ENCODE measurements at regions not wholly inside any gene's neighbourhood (a gene's known extent, or its start where the extent isn't known, plus 50 kb on each side); places are given as distances from the start of the nearest gene placed in this dataset.

DNA sequence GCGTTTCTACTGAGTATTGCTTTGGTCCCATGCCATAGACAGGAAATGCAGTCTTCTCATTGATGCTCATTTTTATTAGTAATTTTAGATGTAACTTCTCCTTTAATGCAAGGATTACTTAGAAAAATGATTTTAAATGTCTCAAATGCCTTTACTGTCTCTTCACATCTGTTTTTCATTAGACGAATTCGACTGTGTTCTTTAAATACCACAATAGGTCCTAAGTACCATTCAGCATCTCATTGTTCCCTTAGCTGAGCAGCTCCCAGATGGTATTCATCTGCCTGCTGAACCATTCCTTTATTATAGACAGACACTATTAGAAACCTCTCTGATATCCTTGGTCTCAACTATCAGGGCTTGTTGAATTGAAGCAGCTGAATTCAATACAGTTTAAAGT is 113.6 kb downstream of the LSMEM1 start:
- DNase-seq: no peak
- no peak overlapping the region for H3K4me3 ChIP-seq
- H3K27me3 ChIP-seq: no peaks in the 10 kb centered on the region
- intact Hi-C loops (cut with DNase I): no loop called here
- H3K27ac ChIP-seq: no peak overlapping the region
- no peaks in the 10 kb centered on the region for H3K9me3 ChIP-seq
- H3K4me1 ChIP-seq: peaks cover 0 to 39% (median 15%) of the 10 kb centered on the region in 4 donors
- 79 to 87% methylated on average over 3 of the region's 3 CpGs for WGBS, 2 donors
- TF ChIP-seq EP300 (IDR thresholded peaks at IDR 0.05) (no peak), POLR2AphosphoS5 (IDR thresholded peaks at IDR 0.05) (no peak), POLR2A (IDR thresholded peaks at IDR 0.05) (no peak)
- TF ChIP-seq, protein P1, sequence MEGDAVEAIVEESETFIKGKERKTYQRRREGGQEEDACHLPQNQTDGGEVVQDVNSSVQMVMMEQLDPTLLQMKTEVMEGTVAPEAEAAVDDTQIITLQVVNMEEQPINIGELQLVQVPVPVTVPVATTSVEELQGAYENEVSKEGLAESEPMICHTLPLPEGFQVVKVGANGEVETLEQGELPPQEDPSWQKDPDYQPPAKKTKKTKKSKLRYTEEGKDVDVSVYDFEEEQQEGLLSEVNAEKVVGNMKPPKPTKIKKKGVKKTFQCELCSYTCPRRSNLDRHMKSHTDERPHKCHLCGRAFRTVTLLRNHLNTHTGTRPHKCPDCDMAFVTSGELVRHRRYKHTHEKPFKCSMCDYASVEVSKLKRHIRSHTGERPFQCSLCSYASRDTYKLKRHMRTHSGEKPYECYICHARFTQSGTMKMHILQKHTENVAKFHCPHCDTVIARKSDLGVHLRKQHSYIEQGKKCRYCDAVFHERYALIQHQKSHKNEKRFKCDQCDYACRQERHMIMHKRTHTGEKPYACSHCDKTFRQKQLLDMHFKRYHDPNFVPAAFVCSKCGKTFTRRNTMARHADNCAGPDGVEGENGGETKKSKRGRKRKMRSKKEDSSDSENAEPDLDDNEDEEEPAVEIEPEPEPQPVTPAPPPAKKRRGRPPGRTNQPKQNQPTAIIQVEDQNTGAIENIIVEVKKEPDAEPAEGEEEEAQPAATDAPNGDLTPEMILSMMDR (IDR thresholded peaks at IDR 0.05): no peak
- H3K36me3 ChIP-seq: no peaks in the 10 kb centered on the region

DNA sequence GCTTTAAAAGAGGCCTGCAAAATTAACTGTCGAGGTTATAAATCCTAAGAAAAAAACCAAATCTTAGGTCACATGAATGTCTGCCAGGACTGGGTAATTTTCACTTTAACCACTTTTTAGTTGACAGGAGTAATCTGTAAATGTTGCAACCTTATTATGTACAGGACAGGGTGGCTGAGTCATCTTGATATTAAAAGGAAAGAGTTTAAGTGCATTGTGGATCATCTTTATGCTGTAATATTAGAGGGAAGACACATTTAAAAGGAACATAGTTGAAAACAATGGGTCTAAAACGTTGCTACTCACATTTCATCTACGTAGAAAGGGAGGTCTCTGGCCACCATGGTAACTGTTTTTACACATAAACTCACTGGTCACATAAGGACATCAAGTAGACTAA is 115.5 kb downstream of the LSMEM1 start:
- TF ChIP-seq EP300 (IDR thresholded peaks at IDR 0.05) (peak; percentile 33 to 88 (median 63)), POLR2AphosphoS5 (IDR thresholded peaks at IDR 0.05) (peak; percentile 80 to 93 (median 88))
- TF ChIP-seq, protein P1 (IDR thresholded peaks at IDR 0.05): no peak
- H3K4me1 ChIP-seq: peaks cover 0 to 39% (median 15%) of the 10 kb centered on the region in 4 donors
- intact Hi-C loops (cut with DNase I): no loop called here
- peak overlapping the region in 2 of 4 donors; percentile 36 to 50 for H3K27ac ChIP-seq
- H3K9me3 ChIP-seq: no peaks in the 10 kb centered on the region
- H3K4me3 ChIP-seq: no peak overlapping the region
- H3K36me3 ChIP-seq: no peaks in the 10 kb centered on the region
- 64 to 78% methylated on average over 3 of the region's 3 CpGs for WGBS, 2 donors
- no peaks in the 10 kb centered on the region for H3K27me3 ChIP-seq
- DNase-seq: no peak

DNA sequence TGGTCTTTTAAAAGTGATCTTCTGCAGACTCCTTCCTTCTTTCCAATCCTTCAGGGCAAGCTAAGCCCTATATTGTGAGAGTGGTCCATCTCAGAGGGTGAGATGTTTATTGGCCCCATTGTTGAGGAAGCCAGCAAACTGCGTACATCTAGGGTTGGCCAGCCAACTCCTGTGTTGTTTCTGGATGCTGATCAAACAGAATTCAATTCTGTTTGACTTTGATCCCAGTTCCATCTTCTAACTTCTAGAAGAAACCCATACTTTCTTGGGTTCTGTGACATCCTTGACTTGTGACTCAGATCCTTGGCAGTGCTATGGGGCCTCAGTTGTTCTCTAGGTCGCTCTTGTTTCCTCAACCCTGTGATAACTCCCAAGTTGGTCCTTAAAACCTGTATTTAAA is 116.2 kb downstream of the LSMEM1 start:
- Histone ChIP-seq H3K4me1 (peaks cover 0 to 39% (median 15%) of the 10 kb centered on the region in 4 donors), H3K36me3 (no peaks in the 10 kb centered on the region), H3K27me3 (no peaks in the 10 kb centered on the region), H3K27ac (peak overlapping the region in 2 of 4 donors; percentile 36 to 50), H3K4me3 (no peak overlapping the region), H3K9me3 (no peaks in the 10 kb centered on the region)
- intact Hi-C loops (cut with DNase I): no loop called here
- TF ChIP-seq POLR2AphosphoS5 (IDR thresholded peaks at IDR 0.05) (peak in 2 of 4 donors; percentile 9 to 34), POLR2A (IDR thresholded peaks at IDR 0.05) (no peak), EP300 (IDR thresholded peaks at IDR 0.05) (peak in 1 of 4 donors; percentile 8)
- TF ChIP-seq, protein P1 (IDR thresholded peaks at IDR 0.05): no peak
- DNase-seq: no peak
- 77 to 81% methylated on average over 2 of the region's 2 CpGs for WGBS, 2 donors

DNA sequence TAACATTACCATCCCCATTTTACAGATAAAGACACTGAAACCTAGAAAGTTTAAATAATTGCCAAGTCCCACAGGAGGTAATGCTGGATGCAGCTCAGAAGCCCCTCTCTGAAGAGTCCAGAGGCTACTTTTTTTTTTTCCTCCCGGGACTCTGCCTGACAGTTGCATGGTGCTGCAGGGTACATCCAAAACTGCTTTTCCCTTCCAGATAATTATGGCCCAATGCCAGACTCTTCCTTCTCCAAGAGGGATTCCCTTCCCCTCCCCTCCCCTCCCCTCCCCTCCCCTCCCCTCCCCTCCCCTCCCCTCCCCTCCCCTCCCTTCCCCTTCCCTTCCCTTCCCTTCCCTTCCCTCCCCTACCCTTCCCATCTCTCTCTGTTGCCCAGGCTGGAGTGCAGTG is 122.9 kb downstream of the LSMEM1 start:
- no peaks in the 10 kb centered on the region for H3K27me3 ChIP-seq
- H3K9me3 ChIP-seq: no peaks in the 10 kb centered on the region
- intact Hi-C loops (cut with DNase I): no loop called here
- TF ChIP-seq, protein P1 (IDR thresholded peaks at IDR 0.05): no peak
- TF ChIP-seq EP300 (IDR thresholded peaks at IDR 0.05): no peak
- TF ChIP-seq POLR2AphosphoS5 (IDR thresholded peaks at IDR 0.05): no peak
- TF ChIP-seq POLR2A (IDR thresholded peaks at IDR 0.05): no peak
- no peaks in the 10 kb centered on the region for H3K36me3 ChIP-seq
- no peak for DNase-seq
- no peak overlapping the region for H3K4me3 ChIP-seq
- no peaks in the 10 kb centered on the region for H3K4me1 ChIP-seq
- WGBS, 2 donors: 86 to 89% methylated on average over 1 of the region's 1 CpG
- H3K27ac ChIP-seq: no peak overlapping the region

DNA sequence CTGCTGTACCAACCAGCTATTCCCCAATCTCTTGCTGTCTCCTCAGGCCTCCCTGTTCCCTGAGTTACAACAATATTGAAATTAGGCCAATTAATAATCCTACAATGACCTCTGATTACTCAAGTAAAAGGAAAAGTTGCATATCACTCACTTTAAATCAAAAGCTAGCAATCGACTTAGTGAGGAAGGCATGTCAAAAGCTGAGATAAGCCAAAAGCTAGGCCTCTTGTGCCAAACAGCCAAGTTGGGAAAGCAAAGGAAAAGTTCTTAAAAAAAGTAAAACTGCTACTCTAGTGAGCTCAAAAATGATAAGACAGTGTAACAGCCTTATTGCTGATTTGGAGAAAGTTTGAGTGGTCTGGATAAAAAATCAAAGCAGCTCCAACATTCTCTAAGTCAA is 129.8 kb downstream of the LSMEM1 start:
- Histone ChIP-seq H3K4me3 (no peak overlapping the region), H3K36me3 (no peaks in the 10 kb centered on the region), H3K27me3 (no peaks in the 10 kb centered on the region), H3K27ac (no peak overlapping the region), H3K9me3 (no peaks in the 10 kb centered on the region), H3K4me1 (no peaks in the 10 kb centered on the region)
- TF ChIP-seq POLR2A (IDR thresholded peaks at IDR 0.05) (no peak), EP300 (IDR thresholded peaks at IDR 0.05) (no peak), POLR2AphosphoS5 (IDR thresholded peaks at IDR 0.05) (no peak)
- TF ChIP-seq, protein P1 (IDR thresholded peaks at IDR 0.05): no peak
- intact Hi-C loops (cut with DNase I): no loop called here
- 60 to 63% methylated on average over 1 of the region's 1 CpG for WGBS, 2 donors
- no peak for DNase-seq
